ENCODE measurements at regions not wholly inside any gene's neighbourhood (a gene's known extent, or its start where the extent isn't known, plus 50 kb on each side); places are given as distances from the start of the nearest gene placed in this dataset.
A peak's percentile ranks its signal among the peaks of the same experiment; 100 is the strongest.
"Not testable (repeated sequence)": the region's sequence is repeated elsewhere in the genome, so short reads cannot be mapped to it uniquely, and the experiment has no call there.

DNA sequence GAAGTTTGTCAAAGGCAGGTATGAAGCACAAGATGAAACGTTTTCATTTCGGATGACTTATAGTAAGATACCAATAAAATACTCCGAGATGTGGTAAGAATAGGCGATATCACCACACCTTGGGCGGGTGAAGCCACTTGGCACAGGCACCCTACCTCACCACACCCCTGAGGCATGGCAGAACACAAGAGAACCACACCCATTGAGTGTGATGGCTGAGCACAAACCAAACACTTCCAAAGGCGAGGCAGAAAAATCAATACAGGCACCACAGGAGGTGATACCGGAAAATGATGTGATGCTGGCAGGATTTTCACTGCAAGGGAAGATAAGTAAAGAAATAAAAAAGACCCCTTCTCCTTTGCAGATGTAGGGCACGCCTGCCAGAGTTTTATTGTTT lies 332.9 kb upstream of the PRDM1 start:
- DNase-seq = peak; percentile 73

DNA sequence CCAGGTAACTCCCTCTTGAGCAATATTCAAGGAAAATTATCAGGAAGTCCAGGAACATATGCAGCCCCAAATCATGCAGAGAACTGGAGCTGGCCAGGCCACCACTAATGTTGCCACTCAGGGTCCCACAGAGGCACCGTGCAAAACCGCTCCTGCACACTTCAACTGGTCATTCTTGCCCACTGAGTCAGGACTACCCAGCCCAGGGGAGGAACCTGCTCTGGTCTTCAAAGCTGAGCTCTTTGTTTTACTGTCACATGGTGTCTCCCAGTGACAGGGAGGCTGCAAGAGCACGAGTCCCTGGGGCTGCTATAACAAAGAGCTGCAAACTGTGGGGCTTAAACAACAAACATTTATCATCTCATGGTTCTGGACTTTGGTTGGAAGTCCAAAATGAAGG lies 336.0 kb upstream of the PRDM1 start:
- DNase-seq = no peak

DNA sequence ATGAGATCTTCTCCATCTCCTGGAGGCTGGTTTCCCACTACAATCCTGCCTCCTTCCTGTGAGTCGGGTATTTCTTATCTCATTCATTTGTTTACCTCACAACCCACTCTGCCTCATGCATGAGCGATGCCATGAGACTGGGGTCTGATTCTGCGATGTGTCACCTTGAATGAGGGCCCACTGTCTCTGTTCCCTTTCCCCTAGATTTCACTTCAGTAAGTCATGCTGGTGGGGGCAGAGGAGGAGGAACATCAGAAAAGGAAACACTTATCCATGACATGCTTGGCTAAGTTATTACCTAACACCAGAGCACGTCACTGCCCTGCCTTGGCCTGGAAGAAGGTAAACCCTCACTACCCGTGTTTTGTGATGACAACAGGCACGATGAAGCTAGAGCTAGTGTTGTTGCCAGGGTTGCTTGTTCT lies 337.4 kb upstream of the PRDM1 start:
- peak; percentile 36 for DNase-seq

DNA sequence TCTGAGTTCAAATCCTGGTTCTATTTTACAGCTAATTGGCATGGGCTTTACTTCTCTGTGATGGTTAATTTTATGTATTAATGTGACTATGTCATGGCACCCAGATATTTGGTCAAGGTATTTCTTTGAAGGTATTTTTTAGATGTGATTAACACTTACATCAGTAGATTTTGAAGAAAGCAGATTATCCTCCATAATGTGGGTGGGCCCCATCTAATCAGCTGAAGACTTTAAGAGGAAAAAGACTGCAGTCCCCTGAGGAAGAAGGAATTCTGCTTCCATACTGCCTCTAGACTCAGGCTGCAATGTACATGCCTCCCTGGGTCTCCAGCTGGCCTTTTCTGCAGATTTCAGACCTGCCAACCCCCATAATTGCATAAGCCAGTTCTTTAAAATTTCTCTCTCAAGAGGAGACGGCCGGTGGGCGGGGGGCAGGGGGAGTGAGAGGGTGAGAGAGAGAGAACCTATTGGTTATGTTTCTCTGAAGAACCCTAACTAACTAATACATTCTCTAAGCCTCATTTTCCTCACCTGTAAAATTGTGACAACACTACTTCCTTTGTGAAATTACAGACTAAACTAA lies 338.2 kb upstream of the PRDM1 start:
- no peak for DNase-seq

DNA sequence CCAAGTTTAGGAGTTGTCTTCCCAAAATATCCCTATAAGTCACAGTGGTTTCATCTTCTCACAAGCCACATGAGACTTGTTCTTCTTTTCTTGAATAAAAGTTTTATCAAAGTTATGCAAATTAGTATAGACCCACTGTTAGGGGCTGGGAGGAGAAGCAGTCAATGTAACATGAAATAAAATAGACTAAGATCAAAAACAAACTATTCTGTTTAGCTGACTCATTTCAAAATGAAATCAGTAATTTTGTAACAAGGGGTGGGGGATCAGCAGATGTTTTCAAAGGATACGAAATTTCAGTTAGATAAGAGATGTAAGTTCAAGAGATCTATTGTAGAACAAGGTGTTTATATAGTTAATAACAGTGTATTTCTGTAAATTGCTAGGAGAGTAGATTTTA lies 339.6 kb upstream of the PRDM1 start:
- no peak for DNase-seq

DNA sequence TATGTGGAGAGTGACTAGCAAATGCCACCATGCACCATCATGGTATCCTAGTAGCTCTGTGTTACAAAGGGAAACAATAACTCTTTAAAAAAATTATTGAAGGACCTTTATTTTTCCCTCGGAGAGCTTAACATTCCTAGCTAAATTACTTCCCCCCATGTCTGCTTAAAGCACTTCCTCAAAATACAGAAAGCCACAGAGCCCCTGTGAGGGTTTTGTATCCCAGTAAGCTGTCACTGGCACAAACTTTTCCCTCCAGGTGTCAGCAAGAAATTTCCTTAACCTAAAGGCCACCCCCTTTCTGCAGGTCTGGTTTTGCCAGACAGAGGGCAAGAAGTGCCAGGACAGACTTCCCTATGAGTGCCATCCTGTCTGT lies 340.0 kb upstream of the PRDM1 start:
- no peak for DNase-seq

DNA sequence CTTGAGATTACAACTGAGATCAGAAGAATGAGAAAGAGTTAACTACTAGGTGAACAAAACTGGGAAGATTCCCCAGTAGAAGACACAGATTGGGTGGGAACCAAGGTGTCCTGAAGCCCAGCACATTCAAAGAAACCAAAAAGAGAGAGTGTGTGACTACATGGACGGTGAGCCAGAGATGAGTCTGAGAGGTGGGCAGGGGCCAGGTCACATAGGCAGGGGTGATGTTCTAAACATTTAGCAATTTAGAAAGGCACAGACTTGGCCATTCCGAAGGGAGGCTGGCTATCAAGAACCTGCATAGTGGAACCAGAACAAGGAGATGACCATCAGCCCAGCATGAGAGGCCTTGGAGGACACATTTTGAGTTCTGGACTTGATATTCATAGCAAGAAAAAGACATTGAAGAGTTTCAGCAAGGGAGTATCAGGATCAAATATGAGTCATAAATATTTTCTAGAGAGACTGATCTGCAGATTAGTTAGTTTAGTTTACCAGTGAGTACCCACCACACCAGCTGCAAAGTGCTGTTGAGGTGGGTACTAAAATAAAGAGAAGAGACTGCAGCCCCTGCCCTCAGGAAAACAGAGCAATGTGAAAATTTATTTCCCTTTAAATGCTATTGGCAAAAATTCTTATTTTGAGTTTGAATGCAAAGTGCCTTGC lies 340.5 kb upstream of the PRDM1 start:
- DNase-seq = no peak

DNA sequence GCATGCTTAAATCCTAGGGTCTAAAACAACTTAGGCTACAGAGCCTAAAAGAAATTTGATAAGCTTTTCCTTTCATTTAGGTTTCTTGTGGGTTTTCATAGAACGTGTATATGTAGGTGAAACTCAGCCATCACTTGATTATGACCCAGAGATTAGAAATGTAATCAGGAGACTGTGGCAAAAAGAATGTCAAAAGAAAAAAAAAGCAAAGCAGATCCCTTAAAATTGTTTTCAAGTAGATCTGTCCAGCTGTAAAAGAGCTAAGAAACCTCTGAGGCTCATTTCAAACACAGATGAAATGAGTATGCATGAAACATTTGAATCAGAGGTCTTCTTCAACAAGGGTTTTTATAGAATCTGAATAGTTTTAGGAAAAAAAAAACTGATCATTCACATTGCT lies 341.3 kb upstream of the PRDM1 start:
- DNase-seq = no peak

DNA sequence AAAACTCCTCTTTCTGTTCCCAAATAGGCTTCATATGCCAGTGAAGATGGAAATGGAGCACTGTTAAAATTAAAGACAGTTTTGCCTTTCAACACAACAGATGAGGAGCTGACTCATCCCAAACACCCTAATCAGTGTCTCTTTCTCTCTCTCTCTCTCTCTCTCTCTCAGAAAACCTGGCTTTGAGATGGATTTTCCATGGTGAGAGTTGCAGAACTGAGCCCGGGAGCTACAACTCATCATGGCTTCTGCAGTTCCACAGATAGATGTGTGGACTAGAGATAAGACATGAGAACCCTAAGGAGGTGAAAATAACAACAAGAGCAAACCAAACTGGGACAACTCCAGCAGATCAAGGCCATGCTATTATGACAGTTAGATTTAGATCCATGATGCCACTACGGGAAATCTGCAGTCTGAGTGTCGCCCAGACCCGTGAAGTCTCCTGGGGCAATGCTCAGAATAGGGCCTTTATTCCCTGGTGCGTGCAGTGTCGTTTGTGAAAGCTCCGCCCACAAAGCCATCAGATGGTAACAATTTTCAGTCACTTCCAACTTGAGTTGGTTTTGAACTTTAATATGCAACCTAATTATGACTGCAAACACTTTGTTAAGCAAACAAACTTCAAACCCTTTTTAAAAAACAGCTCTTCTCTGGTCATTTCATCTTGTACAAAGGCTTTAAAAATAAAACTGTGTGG lies 338.2 kb upstream of the PREP start:
- DNase-seq = no peak

DNA sequence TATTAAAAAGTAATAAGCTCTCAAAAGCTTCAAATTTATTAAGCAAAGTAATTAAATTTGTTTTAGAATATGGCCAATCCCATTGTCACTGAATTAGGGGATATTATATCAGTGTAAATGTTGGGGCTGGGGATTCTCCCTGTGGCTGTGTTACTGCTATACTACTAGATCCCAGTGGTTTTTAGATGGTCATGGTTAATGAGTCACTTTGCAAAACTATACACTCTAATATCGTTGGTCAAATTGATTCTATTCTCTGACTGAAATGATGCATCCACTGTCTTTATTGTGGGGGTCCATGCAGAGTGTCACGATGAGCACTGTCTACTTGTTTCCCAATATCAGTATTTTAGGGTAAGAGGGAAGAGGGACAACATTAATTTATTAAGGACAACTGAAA lies 336.9 kb upstream of the PREP start:
- no peak for DNase-seq

DNA sequence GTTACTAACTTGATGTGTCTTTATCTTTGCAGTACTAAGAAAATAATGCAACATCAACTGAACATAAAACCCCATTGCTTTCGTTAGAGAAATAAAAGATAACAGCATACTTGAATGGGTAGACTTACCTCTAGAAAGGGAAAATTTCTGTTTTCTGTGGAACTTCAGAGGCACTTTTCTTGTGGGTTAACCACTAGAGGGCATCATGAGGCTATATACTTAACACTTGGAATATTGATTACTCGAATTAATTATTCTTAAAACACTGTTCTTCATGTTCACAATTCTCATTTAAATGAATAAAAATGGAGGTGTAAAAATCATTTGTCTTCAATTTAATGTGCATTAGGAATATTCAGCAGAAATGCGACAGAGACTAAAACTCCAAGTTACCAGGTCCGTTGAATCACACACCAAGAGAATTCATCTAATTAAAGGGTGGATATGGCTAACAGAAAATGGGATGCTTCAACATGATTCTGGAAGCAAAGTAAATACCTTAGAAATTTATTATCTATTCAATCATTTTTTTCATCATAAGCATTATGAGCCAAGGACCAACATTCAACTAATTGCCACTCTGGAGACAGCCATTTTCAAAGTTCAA lies 330.8 kb upstream of the PREP start:
- DNase-seq = peak; percentile 14

DNA sequence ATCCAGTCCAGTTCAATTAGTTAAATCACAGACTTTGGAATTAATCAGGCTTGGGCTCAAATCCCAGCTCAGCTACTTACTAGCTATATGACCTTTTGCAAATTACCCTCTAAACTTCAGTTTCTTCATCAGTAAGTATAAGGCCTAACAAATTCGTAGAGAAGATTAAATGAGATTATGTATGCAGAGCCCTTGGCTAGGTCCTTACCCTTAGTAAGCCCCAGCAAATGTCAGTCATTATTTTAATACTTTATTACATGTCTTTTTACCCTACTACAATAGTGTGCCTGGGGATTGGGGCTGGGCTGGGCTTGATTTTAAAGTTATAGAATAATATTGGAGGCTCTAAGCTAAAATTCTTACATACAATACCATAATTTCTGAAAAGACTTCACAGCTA lies 326.1 kb upstream of the PREP start:
- DNase-seq = no peak

DNA sequence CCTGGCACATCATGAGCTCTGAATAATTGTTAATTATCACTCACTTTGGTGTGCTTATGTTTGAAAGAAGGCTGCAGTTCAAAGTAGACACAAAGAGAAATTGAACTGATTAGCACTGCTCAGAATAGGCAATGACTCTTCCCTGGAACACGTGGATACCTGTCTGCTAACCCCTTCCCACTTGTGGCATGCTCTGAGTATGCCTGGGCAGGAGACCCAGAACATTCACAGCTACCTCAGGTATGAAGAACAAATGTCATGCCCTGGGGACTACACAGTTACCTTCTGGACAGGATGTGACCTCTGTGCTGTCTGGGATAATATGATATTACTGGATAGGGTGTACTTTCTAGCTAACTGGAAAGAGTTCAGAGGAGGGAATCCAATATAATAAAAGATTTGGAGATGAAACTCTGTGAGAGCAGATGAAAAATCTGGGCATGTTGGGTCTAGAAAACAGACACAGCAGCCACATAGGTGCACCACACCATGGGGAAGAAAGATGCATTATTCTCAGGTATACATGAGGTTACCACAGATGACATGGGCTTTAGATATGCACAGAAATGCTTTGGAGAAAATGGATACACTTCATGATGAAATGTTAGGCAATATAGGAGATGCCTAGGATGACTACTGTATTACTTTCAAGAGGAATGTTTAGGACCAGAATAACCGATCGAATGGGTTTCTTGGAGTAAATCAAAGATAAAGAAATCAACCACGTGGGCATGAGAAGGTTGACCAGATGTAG lies 324.2 kb upstream of the PREP start:
- no peak for DNase-seq

DNA sequence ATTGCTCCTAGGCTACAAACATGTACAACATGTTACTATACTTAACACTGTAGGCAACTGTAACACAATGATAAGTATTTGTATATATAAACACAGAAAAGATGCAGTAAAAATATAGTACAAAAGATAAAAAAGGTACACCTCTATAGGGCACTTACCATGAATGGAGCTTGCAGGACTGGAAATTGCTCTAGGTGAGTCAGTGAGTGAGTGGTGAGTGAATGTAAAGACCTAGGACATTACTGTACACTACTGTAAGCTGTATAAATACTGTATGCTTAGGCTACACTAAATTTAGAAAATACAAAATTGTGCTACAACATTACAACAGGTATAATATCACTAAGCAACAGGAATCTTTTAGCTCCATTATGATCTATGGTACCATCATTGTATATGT lies 312.0 kb upstream of the PREP start:
- no peak for DNase-seq

DNA sequence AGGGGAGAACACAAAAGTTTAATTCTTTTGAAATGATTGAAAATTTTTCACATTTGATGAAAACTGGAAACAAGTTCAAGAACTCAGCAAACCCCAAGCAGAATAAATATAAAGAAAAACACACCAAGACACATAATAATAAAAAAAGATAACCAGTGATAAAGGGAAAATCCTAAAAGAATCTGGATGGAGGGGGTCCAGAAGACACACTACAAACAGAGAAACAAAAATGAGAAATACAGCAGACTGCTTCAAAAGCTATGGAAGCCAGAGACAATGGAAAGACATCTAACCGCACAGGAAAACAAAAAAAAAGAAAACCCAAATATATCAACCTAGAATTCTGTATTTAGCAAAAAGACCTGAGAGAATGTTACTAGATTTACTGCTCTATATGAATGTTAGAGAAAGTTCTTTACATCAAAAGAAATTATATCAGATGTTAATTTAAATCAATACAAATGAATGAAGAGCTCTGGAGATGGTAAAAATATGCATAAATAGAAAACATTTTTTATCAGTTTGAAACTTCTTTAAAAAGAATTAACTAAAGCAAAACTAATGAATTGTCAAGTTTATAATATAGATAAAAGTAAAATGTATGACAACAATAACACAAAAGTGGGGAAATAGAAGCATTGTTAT lies 310.7 kb upstream of the PREP start:
- DNase-seq = no peak

DNA sequence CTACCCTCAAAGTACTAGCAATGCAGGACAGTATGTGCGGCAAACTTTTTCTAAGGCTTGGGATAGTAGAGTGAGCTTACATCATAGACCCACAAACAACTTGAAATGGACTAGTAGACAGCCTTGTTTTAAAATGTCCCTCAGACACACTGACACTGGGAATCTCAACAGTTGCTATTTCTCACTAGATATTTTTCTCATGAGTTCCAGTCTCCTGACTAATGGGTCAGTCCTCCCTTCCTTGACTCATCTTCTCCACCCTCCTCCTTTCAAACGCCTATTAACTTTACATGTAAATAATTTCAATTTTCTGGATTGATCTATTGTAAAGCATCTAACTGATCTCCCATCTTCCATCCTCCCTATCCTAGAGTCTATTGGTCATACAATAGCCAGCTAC lies 308.3 kb upstream of the PREP start:
- DNase-seq = no peak

DNA sequence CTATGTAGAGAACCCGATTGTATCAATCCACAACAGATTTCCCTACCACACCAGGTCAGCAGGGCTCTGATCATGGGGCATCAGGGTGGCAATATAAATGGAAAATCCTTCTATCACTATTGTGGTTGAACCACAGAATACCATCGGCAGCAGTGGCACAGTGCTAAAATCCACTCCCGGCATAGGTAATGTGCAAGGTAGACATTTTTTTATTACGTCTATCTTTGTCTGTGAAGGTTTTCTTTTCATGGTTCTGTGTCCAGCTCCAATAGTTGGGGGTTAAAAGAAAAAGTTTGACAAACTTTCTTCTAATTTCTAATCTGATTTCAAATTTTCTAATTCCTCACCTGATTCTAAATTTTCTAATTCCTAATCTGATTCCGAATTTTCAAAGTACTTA lies 302.7 kb upstream of the PREP start:
- no peak for DNase-seq

DNA sequence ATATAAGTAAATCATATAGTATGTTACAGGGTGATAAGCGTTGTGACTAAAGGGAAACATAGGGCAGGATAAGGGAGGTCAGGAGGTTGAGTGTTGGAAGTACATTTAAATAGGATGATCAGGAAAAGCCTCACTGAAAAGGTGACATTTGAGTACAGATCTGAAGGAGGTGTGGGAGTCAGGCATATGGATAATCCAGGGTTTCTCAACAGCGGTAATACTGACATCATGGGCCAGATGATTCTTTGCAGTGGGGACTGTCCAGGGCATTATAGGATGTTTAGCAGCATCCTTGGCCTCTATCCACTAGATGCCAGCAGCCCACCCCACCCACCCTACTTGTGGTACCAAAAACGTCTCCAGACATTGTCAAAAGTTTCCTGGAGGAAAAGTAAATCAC lies 292.6 kb upstream of the PREP start:
- DNase-seq = no peak

DNA sequence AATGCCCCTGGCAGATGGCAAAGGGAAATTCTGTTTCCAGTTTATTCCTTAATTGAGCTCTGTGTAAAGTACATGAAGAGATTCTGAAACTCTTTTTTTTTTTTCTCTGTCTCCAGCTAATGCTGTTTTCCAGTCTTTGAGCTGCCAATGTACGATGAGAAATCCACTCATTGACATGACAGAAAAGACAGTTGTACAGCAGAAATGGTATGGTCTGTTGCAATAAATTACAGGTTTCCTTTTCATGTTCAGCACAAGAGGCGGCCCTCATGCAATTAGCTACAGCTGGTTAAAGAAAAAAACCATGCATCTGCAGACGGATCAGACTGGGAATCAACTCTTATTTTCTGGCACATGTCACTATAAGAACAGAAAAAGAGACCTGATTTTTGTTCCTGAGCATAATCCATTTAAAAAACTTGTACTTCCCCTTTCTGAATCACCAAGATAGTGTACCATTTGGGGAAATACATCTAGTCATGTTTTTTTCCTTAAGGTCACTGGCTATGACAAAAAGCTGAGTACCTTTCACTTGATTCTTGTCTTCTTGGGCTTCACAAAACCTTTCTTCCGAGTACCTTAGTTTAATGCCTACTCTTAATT lies 289.8 kb upstream of the PREP start:
- DNase-seq = peak; percentile 25

DNA sequence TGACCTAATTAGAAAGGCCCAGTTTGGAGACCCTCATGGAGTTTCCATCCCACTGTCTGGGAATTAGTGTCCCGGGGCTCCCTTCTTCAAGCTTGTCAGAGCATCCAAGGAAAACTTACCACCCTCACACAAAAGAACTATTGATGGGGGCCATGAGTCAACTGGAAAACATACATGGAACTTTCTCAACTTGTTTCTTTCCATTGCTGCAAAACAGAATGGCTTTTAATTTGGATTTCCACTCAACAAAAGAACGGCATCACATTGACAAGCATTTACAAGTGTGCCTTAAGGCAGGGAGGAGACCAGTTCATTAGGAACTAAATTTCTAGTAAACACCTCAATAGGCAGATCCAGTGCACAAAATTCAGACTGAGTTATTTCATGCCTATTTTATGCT lies 289.1 kb upstream of the PREP start:
- no peak for DNase-seq

DNA sequence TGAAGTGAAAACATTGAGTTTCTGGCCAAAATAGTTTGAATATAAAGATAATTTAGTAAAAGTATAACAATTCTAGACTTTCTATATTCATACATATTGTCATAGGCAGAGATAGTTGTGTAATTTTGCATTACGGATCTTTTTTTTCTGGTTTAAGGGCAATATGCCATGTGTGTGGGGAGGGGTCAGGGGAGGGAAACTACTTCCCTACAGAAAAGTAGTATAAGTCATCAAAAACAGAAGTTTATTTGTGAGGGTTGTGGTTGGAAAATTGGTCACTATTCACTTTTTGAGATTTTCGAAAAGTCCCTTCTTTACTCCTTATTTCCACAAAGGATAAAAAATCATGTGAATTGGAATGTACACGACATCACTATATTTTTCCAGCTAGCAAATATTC lies 288.2 kb upstream of the PREP start:
- no peak for DNase-seq

DNA sequence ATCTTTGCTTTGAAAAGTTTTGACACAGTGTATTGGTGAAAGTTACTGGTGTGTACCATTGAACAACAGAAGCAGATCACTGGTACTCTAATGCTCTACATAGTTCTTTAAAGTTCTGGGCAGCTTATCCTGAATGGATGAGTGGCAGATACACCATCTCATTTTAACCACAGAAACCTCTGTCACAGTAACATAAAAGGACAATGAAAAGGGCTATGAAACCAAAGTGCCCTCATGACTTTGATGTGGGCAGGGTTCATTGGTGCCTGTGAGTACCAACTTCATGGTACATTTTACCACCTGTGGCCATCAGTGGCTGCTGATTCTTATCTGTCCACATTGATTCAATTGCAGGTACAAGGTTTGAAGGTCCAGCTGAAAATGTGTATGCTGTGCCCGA lies 285.7 kb upstream of the PREP start:
- no peak for DNase-seq

DNA sequence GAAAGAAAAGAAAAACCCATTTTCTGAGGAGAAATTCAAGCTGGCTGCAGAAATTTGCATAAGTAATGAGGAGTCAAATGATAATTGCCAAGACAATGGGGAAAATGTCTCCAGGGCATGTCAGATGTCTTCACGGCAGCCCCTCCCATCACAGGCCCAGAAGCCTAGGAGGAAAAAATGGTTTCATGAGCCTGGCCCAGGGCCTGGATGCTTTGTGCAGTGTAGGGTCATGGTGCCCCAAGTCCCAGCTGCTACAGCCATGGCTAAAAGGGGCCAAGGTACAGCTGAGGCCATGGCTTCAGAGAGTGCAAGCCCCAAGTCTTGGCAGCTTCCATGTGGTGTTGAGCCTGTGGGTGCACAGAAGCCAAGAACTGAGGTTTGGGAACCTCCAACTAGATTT lies 283.9 kb upstream of the PREP start:
- DNase-seq = not testable (repeated sequence)

Data from NCI-H510A treated with DMSO at 0.1 percent for 48 hours (cell line).